LNCAP (cell line): ENCODE measurements at regions not wholly inside any gene's neighbourhood (a gene's known extent, or its start where the extent isn't known, plus 50 kb on each side); places are given as distances from the start of the nearest gene placed in this dataset.

ENCODE experiments used
- CTCF ChIP-seq: fragments of 450-650 bp; IDR thresholded peaks from 2 replicates; pipeline ENCODE4 v1.5.1; 2017; ENCODE audit warnings: mild to moderate bottlenecking

GRCh38 chr14:84361476-84361875, 1168.5 kb upstream of the FLRT2 start:
- no peak for TF ChIP-seq CTCF

GRCh38 chr14:84375235-84375634, 1154.7 kb upstream of the FLRT2 start:
- no peak for TF ChIP-seq CTCF

DNA sequence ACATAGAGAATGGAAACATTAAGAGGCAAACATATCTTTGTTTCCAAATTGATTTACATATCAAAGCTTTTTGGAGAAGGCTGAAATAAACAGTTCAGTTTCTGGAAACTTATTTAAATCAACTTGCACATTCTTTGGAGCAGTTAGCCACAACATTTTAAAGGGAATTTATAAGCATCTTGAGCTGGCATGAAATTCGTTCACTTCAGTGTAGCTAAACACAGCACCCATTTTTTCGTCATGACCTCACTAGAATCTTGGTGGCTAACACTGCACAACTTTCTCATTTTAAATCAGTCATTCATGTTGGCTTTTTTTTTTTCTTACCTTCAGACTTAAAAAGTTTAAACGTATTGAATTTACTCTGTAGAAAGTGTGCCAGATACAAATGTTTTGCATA, 1139.9 kb upstream of the FLRT2 start:
- no peak for TF ChIP-seq CTCF

DNA sequence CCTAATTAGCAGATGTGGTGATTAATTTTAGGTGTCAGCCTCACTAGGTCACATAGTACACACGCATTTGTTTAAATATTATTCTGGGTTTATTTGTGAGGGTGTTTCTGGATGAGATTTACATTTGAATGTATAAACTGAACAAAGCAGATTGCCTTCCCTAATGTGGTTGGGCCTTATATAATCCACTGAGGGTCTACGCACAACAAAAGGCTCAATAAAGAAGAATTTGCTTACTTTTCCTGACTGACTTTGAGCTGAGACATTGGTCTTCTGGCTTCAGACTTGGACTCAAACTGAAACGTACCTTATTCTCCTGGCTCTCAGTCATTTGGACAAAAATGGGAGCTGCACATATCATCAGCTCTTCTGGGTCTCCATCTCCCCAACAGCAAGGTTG, 1132.3 kb upstream of the FLRT2 start:
- TF ChIP-seq CTCF: no peak

GRCh38 chr14:84399296-84399910, 1130.5 kb upstream of the FLRT2 start:
- no peak for TF ChIP-seq CTCF

- no peak for TF ChIP-seq CTCF
These were observed 1128.3 kb upstream of the FLRT2 start for GRCh38 chr14:84401631-84402030.

DNA sequence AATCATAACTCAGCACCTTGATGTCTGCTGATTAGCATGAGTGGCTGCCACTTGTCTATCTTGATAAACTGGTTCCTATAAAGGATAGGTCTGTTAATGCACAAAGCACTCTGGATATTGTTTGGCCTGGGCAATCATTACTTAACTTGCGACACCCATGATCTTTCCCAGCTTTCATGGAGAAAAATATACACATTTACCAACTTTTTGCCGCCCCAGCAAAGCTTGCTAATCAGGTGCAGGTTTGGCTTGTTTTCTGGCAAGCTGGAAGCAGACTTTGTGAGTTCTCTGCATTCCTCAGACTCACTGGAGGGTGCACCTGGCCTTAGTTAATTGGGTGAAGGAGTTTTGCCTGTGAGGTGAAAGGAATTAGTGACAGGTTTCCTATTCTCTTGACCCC, 1126.4 kb upstream of the FLRT2 start:
- TF ChIP-seq CTCF: no peak

DNA sequence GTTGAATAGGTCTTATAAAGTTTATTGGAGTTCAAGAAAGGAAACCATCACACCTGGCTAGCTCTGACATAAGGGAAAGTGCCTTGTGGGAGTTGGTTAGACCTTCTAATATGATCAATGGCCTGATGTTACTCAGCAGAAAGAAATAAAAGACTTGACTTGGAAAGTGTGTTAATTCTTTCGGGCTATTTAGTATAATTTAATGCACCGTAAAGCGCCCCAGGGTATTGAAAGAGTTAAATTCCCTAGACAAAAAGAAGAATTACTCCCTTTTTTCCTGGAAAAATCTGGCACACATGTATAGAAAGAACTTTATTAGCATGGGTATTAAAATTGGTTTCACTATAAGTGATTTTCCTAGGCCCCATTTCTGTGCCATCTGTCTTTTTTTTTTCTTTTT, 1125.7 kb upstream of the FLRT2 start:
- TF ChIP-seq CTCF: no peak
